Astrocyte of the spinal cord (primary cell): ENCODE measurements at regions not wholly inside any gene's neighbourhood (a gene's known extent, or its start where the extent isn't known, plus 50 kb on each side); places are given as distances from the start of the nearest gene placed in this dataset.
"Not testable (repeated sequence)": the region's sequence is repeated elsewhere in the genome, so short reads cannot be mapped to it uniquely, and the experiment has no call there.

Experiments
- DNase-seq: peaks from one replicate; pipeline ENCODE4 v3.0.0; 2011; ENCODE audit warnings: low read depth, low spot score
- H3K4me3 ChIP-seq: 2 replicates; pipeline ENCODE4 v1.5.1; 2011; ENCODE audit warnings: low read depth, mild to moderate bottlenecking, low read length, moderate library complexity
- in situ Hi-C: cut with HindIII; loops from 2 replicates; pipeline ENCODE4 v1.10.0; 2017; ENCODE audit warnings: low sequenced_read_pairs
- TF ChIP-seq, protein P1 (sequence below): IDR thresholded peaks from 2 replicates; pipeline ENCODE4 v1.5.1; 2012; ENCODE audit warnings: low read depth, mild to moderate bottlenecking, low read length, inconsistent platforms

DNA sequence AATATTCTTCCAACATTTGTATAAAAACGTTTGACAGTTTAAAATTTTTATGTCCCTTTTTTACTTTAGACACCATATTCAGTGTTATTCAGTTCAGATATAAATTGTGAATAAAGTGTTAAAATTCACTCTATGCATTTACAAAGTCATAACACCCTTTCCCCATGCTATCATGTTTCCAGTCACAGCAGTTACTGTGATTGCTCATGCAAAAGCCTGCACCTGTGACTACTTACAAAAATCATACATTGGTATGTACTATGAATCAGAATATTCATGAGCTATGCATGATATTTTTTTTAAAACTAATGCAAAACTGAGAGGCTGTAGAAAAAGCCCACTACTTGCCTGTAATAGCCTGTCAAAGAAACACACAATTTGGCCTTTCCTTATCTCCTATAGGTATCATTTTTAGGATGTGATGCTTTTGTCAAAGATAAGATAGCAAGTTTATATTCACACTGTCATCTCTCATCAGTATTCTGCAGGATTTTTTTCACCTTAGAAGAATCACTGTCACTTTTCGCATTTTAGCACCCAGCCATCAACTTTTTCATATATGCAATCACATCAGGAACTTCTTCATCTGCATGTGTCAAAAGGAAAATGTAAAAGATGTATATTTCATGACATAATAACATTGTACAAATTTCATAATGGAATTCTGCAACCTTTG is 443.2 kb downstream of the C12orf50 start:
- TF ChIP-seq, protein P1, sequence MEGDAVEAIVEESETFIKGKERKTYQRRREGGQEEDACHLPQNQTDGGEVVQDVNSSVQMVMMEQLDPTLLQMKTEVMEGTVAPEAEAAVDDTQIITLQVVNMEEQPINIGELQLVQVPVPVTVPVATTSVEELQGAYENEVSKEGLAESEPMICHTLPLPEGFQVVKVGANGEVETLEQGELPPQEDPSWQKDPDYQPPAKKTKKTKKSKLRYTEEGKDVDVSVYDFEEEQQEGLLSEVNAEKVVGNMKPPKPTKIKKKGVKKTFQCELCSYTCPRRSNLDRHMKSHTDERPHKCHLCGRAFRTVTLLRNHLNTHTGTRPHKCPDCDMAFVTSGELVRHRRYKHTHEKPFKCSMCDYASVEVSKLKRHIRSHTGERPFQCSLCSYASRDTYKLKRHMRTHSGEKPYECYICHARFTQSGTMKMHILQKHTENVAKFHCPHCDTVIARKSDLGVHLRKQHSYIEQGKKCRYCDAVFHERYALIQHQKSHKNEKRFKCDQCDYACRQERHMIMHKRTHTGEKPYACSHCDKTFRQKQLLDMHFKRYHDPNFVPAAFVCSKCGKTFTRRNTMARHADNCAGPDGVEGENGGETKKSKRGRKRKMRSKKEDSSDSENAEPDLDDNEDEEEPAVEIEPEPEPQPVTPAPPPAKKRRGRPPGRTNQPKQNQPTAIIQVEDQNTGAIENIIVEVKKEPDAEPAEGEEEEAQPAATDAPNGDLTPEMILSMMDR: no peak
- in situ Hi-C loops: no loop called here
- DNase-seq: no peak
- no peak overlapping the region for H3K4me3 ChIP-seq

DNA sequence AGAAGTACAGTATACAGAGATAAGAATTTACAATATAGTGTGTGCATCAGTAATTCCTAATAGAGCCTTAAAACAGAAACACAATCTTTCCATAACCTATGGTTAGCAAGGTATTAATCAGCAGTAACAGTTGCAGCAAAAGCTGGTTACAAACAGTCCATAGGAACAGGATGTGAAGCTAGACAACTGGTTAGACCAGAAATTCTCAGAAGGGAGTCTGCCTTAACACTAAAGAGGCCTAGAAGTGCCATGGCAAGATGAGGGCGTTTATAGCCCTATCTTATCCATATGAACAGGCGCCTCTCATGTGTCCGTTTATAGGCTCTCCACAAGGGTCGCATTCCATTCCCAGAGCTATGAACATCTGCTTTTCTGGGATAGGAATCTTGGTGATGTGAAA is 450.1 kb downstream of the C12orf50 start:
- DNase-seq, in situ Hi-C loops: not testable (repeated sequence)

DNA sequence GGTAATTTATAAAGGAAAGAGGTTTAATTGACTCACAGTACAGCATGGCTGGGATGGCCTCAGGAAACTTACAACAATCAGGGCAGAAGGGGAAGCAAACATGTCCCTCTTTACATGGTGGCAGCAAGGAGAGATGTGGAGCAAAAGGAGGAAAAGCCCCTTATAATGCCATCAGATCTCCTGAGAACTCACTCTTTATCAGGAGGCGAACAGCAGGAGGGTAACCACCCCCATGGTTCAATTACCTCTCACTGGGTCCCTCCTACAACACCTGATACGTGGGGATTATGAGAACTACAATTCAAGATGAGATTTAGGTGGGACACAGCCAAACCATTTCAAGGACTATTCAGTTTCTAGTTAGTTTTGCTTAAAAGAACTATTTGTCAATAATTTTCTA is 453.3 kb downstream of the C12orf50 start:
- DNase-seq: no peak
- TF ChIP-seq, protein P1: no peak
- no peak overlapping the region for H3K4me3 ChIP-seq
- in situ Hi-C loops: no loop called here

More for the DNA sequence above, 450.1 kb downstream of the C12orf50 start:
- not testable (repeated sequence) for H3K4me3 ChIP-seq

DNA sequence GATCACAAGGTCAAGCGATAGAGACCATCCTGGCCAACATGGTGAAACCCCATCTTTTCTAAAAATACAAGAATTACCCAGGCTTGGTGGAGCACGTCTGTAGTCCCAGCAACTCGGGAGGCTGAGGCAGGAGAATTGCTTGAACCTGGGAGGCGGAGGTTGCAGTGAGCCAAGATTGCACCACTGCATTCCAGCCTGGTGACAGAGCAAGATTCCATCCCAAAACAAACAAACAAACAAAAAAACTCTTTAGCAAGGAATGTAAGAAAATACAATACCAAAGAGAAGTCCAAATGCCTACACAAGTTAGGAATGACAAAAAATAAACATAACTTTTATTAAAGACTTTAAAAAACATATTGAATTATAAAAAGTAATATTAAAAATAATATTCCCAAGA is 462.3 kb downstream of the C12orf50 start:
- in situ Hi-C loops, H3K4me3 ChIP-seq, DNase-seq: not testable (repeated sequence)

DNA sequence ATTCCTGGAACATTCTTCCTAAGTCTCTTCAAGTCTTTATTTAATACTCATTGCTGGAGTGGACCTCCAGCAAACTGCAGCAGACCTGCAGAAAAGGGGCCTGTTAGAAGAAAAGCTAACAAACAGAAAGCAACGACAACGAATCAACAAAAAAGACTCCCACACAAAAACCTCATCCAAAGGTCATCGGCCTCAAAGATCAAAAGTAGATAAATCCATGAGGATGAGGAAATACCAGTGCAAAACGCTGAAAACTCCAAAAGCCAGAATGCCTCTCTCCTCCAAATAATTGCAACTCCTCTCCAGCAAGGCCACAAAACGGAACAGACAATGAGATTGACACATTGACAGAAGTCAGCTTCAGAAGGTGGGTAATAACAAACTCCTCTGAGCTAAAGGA is 472.2 kb downstream of the C12orf50 start:
- in situ Hi-C loops: no loop called here

DNA sequence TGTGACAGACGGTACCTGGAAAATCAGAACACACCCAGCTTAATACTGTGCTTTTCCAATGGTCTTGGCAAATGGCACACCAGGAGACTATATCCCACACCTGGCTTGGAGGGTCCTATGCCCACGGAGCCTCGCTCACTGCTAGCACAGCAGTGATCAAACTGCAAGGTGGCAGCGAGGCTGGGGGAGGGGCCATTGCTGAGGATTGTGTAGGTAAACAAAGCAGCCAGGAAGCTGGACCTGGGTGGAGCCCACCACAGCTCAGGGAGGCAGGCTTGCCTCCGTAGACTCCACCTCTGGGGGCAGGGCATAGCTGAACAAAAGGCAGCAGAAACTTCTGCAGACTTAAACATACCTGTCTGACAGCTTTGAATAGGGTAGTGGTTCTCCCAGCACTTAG is 498.0 kb downstream of the C12orf50 start:
- H3K4me3 ChIP-seq, in situ Hi-C loops, DNase-seq: not testable (repeated sequence)

More for the DNA sequence above, 472.2 kb downstream of the C12orf50 start:
- TF ChIP-seq, protein P1: no peak
- H3K4me3 ChIP-seq: no peak overlapping the region
- no peak for DNase-seq

DNA sequence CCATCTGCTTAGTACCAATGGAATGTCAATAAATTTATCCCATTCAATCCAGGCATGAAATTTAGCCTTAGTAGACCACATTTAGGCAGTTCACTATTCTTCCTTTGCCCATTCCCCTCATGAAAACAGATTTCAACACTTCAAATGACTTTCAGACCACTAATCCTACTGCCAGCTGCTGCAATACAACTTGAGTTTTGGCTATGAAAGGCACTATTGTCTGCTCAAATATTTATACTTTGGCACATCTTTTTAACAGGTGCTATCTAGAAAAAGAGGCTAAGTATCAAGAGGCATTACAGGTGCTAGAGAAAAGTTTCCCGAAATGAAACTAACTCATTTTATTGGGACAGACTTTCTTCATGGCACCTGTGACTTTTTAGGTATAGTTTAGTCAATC is 499.8 kb downstream of the C12orf50 start:
- no peak overlapping the region for H3K4me3 ChIP-seq
- DNase-seq: no peak
- TF ChIP-seq, protein P1: no peak
- in situ Hi-C loops: no loop called here

DNA sequence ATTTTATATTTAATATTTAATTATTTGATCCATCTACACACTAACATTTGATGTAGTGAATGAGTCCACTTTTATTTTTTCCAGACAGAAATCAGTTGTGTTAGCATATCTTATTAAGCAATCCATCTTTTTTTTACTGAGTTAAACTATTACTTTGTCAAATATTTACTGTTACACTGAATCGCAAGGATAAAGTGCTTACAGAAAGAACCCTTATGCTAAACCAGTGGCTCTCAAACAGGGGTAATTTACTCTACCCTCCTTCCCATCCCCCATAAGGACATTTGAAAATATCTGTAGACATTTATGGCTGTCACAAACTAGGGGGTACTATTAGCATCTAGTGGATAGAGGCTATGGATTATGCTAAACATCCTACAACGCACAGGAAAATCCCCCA is 508.2 kb downstream of the C12orf50 start:
- H3K4me3 ChIP-seq: no peak overlapping the region
- no peak for DNase-seq
- TF ChIP-seq, protein P1: no peak
- in situ Hi-C loops: no loop called here
